Choroid plexus epithelial cell (primary cell): ENCODE measurements at regions not wholly inside any gene's neighbourhood (a gene's known extent, or its start where the extent isn't known, plus 50 kb on each side); places are given as distances from the start of the nearest gene placed in this dataset.
"Not testable (repeated sequence)": the region's sequence is repeated elsewhere in the genome, so short reads cannot be mapped to it uniquely, and the experiment has no call there.

Experiments
- DNase-seq: peaks from one replicate; pipeline ENCODE4 v3.0.0-alpha.2; 2010; ENCODE audit warnings: low read depth
- H3K4me3 ChIP-seq: 2 replicates; pipeline ENCODE4 v1.5.1; 2011; ENCODE audit warnings: low read depth, mild to moderate bottlenecking, control low read depth, low read length, moderate library complexity
- TF ChIP-seq, protein P1 (sequence below): conservative IDR thresholded peaks from 2 replicates; pipeline ENCODE4 v1.5.1; 2011; ENCODE audit warnings: low read depth, mild to moderate bottlenecking, control low read depth, inconsistent platforms, low read length, moderate library complexity

DNA sequence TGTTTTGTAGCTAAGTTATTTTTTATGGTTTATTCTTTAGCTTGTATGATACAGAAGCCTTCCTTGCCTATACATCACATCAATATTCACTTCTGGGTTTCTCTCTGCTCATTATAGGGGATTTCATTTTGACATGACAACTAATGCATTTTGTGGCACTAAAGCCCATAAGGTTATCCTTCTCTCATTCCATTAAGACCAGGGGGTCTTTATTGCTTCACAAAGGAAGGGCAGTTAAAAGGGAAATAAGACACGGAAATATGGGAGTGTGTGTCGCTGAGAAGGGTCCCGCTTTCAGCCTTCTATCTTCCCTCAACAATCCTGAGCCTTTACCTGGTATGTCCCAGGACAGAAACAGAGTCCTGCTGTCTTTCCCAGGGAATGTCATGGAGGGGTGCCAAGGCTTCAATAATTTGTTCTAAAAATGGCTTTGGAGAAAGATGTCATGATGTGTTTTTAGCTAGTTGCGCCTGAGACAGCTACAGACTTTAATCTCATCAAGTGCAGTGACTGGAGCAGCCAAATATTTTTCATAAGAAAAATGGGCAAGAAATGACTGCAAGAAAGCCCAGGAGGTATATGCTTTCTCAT, 1145.4 kb upstream of the TMEM132C start:
- TF ChIP-seq, protein P1, sequence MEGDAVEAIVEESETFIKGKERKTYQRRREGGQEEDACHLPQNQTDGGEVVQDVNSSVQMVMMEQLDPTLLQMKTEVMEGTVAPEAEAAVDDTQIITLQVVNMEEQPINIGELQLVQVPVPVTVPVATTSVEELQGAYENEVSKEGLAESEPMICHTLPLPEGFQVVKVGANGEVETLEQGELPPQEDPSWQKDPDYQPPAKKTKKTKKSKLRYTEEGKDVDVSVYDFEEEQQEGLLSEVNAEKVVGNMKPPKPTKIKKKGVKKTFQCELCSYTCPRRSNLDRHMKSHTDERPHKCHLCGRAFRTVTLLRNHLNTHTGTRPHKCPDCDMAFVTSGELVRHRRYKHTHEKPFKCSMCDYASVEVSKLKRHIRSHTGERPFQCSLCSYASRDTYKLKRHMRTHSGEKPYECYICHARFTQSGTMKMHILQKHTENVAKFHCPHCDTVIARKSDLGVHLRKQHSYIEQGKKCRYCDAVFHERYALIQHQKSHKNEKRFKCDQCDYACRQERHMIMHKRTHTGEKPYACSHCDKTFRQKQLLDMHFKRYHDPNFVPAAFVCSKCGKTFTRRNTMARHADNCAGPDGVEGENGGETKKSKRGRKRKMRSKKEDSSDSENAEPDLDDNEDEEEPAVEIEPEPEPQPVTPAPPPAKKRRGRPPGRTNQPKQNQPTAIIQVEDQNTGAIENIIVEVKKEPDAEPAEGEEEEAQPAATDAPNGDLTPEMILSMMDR = no peak

DNA sequence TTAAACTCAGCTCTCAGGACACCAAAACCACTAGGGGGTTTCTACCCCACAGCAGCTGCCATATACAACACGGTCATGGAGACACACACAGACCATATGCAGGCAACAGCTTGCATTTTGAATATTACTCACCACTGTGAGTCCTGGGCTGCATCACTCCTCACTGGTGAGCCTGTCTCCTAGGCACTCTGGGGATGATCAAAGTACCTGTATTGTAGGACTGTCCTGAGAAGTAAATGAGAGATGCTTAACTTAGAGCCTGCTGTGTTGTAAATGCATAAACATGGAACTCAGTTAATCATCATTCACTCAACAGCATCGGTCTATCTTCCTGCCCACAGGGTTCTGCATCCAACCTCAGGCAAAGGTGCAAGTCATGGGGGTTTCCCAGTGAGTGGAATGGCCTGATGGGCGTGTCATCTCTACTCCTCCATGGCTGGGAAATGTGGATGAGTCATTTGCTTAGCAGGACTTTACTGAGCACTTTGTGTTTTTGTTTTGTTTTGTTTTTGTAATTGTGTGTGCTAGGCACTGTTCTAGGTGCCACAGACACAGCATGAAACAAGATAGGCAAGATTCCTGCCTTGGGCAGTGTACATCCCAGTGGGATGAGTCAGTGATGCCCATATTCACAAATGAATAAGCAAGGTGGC, 1141.2 kb upstream of the TMEM132C start:
- TF ChIP-seq, protein P1 = no peak
- H3K4me3 ChIP-seq = no peak overlapping the region
- peak; percentile 85 for DNase-seq

More for the DNA sequence above, 1145.4 kb upstream of the TMEM132C start:
- no peak for DNase-seq
- H3K4me3 ChIP-seq = no peak overlapping the region

DNA sequence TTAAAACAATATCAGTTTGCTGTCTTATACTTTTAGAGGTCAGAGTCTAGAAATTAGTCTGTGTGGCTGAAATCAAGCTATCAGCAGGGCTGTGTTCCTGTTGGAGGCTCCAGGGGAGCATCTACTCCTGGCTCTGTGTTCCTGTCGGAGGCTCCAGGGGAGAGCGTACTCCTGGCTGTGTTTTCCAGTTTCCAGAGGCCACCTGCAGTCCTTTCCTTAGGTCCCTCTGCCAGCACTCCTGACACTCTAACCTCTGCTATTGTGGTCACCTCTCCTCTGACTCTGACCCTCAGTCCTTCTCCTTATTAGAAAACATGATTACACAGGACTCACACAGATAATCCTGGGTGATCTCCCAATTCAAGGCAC, 1140.7 kb upstream of the TMEM132C start:
- TF ChIP-seq, protein P1 = no peak
- no peak for DNase-seq
- no peak overlapping the region for H3K4me3 ChIP-seq

DNA sequence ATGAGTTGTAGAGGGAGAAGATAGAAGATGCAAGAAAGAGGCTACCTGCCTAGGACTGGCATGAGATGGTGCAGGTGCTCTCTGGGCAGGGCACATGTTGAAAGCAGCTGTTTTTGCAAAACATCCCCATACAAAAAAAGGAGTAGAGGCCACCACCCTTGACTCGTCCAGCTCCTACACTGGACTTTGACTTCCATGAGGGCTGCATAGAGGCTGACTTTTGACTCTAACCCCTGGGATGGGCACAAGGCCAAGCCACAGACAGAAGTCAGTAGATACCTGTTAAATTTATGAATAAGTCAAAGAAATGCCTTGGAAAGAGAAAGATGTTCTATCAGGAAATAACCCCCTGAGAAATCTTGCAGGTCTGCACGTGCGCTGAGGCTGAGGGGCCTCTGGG, 1139.1 kb upstream of the TMEM132C start:
- H3K4me3 ChIP-seq = no peak overlapping the region
- no peak for DNase-seq
- TF ChIP-seq, protein P1 = no peak

DNA sequence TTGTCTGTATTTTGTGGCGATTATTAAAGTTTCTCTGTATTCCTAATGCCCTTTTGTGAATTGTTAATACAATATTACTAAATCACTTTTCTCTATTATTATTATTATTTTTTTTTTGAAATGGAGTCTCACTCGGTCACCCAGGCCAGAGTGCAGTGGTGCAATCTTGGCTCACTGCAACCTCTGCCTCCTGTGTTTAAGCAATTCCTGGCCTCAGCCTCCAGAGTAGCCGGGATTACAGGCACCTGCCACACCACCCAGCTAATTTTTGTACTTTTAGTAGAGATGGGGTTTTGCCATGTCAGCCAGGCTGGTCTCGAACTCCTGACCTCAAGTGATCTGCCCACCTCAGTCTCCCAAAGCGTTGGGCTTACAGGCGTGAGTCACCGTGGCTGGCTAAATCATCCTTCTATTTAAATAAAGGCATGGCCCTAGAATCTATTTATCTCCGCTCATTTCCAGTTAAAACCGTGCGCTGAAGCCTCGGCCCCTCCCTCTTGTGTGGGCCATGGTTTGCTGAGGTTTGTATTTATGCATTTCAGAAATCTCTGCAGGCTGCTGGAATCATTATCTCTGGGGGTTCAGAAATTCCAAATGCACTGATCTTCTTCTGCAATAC, 1136.4 kb upstream of the TMEM132C start:
- no peak overlapping the region for H3K4me3 ChIP-seq

DNA sequence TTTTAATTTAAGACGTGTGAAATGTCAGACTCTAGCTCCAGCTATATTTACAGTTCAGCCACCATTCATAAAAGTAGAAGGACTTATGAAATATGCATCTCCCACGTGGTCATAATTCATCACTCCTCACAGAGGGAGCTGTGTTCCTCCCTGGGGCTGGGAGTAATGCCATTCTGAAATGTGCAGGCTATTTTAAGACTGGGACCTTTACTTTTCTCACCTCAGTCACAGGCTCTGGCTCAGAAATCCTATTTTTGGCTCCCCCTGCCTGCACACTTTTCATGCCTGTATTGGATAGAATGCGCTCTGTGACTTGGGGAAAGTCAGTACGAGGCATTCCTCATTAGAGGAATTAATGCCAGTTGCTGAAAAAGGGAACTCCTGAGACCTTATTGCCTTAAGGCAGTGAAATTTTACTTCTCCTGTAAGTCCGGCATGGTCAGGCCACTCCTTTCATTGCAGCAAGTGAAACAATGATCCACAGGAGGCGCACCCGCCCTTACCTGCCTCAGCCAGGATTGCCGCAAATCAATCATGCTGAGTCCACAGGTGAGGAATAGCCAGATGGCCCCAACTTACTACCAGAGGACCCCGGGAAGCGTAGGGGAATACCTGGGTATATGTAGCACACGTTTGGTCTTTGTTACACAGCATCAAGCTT, 1133.2 kb upstream of the TMEM132C start:
- TF ChIP-seq, protein P1 = peak; percentile 5
- H3K4me3 ChIP-seq = no peak overlapping the region
- DNase-seq = peak; percentile 8

More for the DNA sequence above, 1136.4 kb upstream of the TMEM132C start:
- DNase-seq = no peak
- TF ChIP-seq, protein P1 = no peak

DNA sequence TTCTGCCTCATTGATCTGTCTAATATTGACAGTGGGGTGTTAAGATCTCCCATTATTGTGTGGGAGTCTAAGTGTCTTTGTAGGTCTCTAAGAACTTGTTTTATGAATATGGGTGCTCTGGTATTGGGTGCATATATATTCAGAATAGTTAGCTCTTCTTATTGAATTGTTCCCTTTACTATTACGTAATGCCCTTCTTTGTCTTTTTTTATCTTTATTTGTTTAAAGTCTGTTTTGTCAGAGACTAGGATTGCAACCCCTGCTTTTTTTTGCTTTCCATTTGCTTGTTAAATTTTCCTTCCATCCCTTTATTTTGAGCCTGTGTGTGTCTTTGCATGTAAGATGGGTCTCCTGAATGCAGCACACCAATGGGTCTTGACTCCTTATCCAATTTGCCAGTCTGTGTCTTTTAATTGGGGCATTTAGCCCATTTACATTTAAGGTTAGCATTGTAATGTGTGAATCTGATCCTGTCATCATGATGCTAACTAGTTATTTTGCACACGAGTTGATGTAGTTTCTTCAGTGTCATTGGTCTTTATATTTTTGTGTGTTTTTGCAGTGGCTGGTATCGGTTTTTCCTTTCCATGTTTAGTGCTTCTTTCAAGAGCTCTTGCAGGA, 1126.0 kb upstream of the TMEM132C start:
- DNase-seq, H3K4me3 ChIP-seq: not testable (repeated sequence)
